Neural progenitor cell (in vitro differentiated cells): ENCODE measurements at regions not wholly inside any gene's neighbourhood (a gene's known extent, or its start where the extent isn't known, plus 50 kb on each side); places are given as distances from the start of the nearest gene placed in this dataset.

Source experiments
- CTCF ChIP-seq: fragments of 200-600 bp; sonication (generic); IDR thresholded peaks from 2 replicates; pipeline ENCODE4 v1.5.1; 2017; ENCODE audit warnings: antibody characterized with exemption, mild to moderate bottlenecking
- EZH2 ChIP-seq: fragments of 200-600 bp; sonication (generic); IDR thresholded peaks from 2 replicates; pipeline ENCODE4 v1.6.1; 2017; ENCODE audit warnings: antibody characterized with exemption, mild to moderate bottlenecking, moderate library complexity

- TF ChIP-seq CTCF (no peak), EZH2 (no peak)
Observed at GRCh38 chr14:22411398-22412055, 177.5 kb downstream of the DAD1 start.
